ENCODE measurements at regions not wholly inside any gene's neighbourhood (a gene's known extent, or its start where the extent isn't known, plus 50 kb on each side); places are given as distances from the start of the nearest gene placed in this dataset.

GRCh38 chr18:61731693-61732376, 161.0 kb downstream of the RNF152 start:
- in situ Hi-C loops (cut with MboI; ENCODE audit: low pct_unique_long_range_greater_than_20kb, low sequenced_read_pairs): no loop called here

GRCh38 chr18:61731178-61731577, 161.6 kb downstream of the RNF152 start:
- in situ Hi-C loops (cut with MboI; ENCODE audit: low pct_unique_long_range_greater_than_20kb, low sequenced_read_pairs): no loop called here
- no peak for DNase-seq

More at GRCh38 chr18:61731693-61732376, 161.0 kb downstream of the RNF152 start:
- no peak for DNase-seq

- no peak for DNase-seq
- in situ Hi-C loops (cut with MboI; ENCODE audit: low pct_unique_long_range_greater_than_20kb, low sequenced_read_pairs): no loop called here
These were observed 163.5 kb downstream of the RNF152 start for GRCh38 chr18:61729322-61729721.

- no peak for DNase-seq
These were observed 165.3 kb downstream of the RNF152 start for GRCh38 chr18:61727241-61728193.

GRCh38 chr18:61724532-61724931, 168.3 kb downstream of the RNF152 start:
- DNase-seq: no peak
- in situ Hi-C loops (cut with MboI; ENCODE audit: low pct_unique_long_range_greater_than_20kb, low sequenced_read_pairs): no loop called here

More at GRCh38 chr18:61727241-61728193, 165.3 kb downstream of the RNF152 start:
- in situ Hi-C loops (cut with MboI; ENCODE audit: low pct_unique_long_range_greater_than_20kb, low sequenced_read_pairs): no loop called here

- no peak for DNase-seq
These were observed 170.6 kb downstream of the RNF152 start for GRCh38 chr18:61722247-61722646.

GRCh38 chr18:61720496-61720895, 172.3 kb downstream of the RNF152 start:
- in situ Hi-C loops (cut with MboI; ENCODE audit: low pct_unique_long_range_greater_than_20kb, low sequenced_read_pairs): no loop called here

More at GRCh38 chr18:61722247-61722646, 170.6 kb downstream of the RNF152 start:
- in situ Hi-C loops (cut with MboI; ENCODE audit: low pct_unique_long_range_greater_than_20kb, low sequenced_read_pairs): no loop called here

GRCh38 chr18:61719671-61720070, 173.1 kb downstream of the RNF152 start:
- in situ Hi-C loops (cut with MboI; ENCODE audit: low pct_unique_long_range_greater_than_20kb, low sequenced_read_pairs): no loop called here
- no peak for DNase-seq

More at GRCh38 chr18:61720496-61720895, 172.3 kb downstream of the RNF152 start:
- DNase-seq: no peak

GRCh38 chr18:61718944-61719343, 173.9 kb downstream of the RNF152 start:
- in situ Hi-C loops (cut with MboI; ENCODE audit: low pct_unique_long_range_greater_than_20kb, low sequenced_read_pairs): no loop called here
- no peak for DNase-seq

- in situ Hi-C loops (cut with MboI; ENCODE audit: low pct_unique_long_range_greater_than_20kb, low sequenced_read_pairs): no loop called here
- DNase-seq: no peak
These were observed 178.4 kb downstream of the RNF152 start for GRCh38 chr18:61714421-61714820.

- in situ Hi-C loops (cut with MboI; ENCODE audit: low pct_unique_long_range_greater_than_20kb, low sequenced_read_pairs): no loop called here
These were observed 179.3 kb downstream of the RNF152 start for GRCh38 chr18:61713502-61713901.

GRCh38 chr18:61710082-61710620, 182.7 kb downstream of the RNF152 start:
- in situ Hi-C loops (cut with MboI; ENCODE audit: low pct_unique_long_range_greater_than_20kb, low sequenced_read_pairs): no loop called here

More at GRCh38 chr18:61713502-61713901, 179.3 kb downstream of the RNF152 start:
- DNase-seq: no peak

GRCh38 chr18:61706276-61706915, 186.4 kb downstream of the RNF152 start:
- in situ Hi-C loops (cut with MboI; ENCODE audit: low pct_unique_long_range_greater_than_20kb, low sequenced_read_pairs): no loop called here
- DNase-seq: no peak

More at GRCh38 chr18:61710082-61710620, 182.7 kb downstream of the RNF152 start:
- no peak for DNase-seq

- no peak for DNase-seq
- in situ Hi-C loops (cut with MboI; ENCODE audit: low pct_unique_long_range_greater_than_20kb, low sequenced_read_pairs): no loop called here
These were observed 189.3 kb downstream of the RNF152 start for GRCh38 chr18:61703508-61703907.

- in situ Hi-C loops (cut with MboI; ENCODE audit: low pct_unique_long_range_greater_than_20kb, low sequenced_read_pairs): no loop called here
- no peak for DNase-seq
These were observed 190.8 kb downstream of the RNF152 start for GRCh38 chr18:61702007-61702406.

GRCh38 chr18:61699397-61700110, 193.3 kb downstream of the RNF152 start:
- in situ Hi-C loops (cut with MboI; ENCODE audit: low pct_unique_long_range_greater_than_20kb, low sequenced_read_pairs): no loop called here
- DNase-seq: no peak

- DNase-seq: no peak
- in situ Hi-C loops (cut with MboI; ENCODE audit: low pct_unique_long_range_greater_than_20kb, low sequenced_read_pairs): no loop called here
These were observed 195.4 kb downstream of the RNF152 start for GRCh38 chr18:61697306-61697909.

GRCh38 chr18:61694236-61694635, 198.6 kb downstream of the RNF152 start:
- DNase-seq: no peak
- in situ Hi-C loops (cut with MboI; ENCODE audit: low pct_unique_long_range_greater_than_20kb, low sequenced_read_pairs): no loop called here
